Activated CD4-positive, alpha-beta T cell treated with anti-CD3 and anti-CD28 coated beads for 24 hours (primary cell): ENCODE measurements at regions not wholly inside any gene's neighbourhood (a gene's known extent, or its start where the extent isn't known, plus 50 kb on each side); places are given as distances from the start of the nearest gene placed in this dataset.

Experiments used
- DNase-seq, 2 donors: peaks; one replicate each; pipeline ENCODE4 v3.0.0-alpha.2; 2020; ENCODE audit warnings: low read depth in 2 of 2

DNA sequence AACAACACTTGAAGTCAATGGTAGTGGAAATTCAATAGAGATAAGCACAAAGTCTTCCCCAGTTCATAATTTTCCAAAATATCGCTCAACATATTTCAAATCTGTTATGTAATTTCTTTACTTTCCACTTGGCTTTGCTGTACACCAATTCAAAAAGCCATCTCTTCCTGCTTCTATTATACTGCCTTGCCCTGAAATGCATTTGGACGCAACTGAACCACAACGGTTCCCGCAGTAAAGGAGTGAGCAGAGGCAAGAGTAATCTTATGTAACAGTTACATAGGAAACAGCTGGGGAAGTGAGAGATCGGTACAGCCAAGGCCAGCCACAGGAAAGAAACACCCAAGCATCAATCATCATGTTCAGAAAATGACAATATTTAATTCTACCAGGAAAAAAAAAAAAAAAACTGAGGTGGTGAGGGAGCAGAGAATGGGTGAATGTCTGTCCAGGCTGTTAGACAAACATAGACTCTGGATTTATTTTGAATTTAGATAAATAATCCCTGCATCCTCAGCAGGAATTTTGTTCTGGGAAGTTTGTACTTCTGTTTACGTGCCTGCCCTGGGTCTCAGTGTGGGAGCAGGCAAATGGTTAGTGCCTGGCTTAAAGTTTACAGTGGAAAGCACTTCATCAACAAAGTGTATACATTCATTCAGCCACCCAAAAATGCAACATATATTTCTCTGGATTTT lies 392.2 kb downstream of the ETS1 start:
- peak in 1 of 2 donors; percentile 13 for DNase-seq

DNA sequence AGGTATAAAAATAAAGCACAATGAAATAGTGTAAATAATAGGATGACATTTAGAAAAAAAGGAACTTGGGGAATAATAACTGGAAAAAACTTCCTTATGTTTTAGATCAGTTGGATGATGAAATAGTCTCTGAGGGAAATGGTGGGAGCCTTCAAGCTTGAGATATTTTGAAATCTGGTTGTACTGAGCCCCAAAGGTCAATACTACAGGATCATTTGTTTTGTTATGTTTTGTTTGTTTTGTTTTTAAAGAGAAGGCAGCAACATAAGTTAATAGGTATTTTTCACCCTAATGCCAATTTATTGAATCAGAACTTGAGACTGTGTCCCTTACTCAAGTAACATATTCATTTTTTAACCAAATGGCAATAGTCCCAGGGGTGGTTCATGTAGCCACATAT lies 393.1 kb downstream of the ETS1 start:
- no peak for DNase-seq

DNA sequence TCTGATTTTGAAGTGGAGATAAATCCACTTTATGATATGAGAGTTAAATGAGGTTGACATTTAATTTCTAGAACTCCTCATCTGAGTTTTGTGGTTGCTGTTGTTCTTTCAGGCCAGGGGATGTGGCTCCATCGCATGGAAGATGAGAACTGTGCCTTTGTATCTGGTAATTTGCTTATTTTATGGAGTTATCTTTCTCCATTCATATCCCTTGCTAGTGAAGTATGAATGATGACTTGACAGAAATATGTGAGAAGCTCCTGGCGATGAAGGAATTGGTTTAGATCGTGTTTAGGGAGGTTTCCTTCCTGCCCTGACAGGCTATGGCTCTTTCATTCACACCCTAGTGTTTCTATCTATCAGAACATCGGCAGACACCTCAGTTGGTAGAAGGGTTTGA lies 393.7 kb downstream of the ETS1 start:
- no peak for DNase-seq

DNA sequence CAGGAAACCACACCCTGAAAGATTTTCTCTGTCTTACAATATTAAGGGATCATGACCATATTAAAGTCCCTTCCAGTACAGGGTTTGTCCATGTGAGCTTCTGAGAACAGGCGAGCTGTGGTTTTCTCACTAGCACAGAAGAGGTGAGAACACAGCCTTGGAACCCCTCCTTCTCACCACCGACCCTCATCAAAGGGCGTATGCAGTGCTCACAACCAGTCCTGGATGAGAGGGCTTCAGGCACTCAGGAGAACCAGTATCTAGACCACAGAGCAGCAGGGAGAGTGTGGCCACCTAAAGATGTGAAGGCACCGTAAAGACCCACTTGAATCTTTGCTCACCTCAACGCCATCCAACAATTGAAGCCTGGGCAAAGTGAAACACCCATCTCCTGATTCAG lies 397.0 kb downstream of the ETS1 start:
- DNase-seq: no peak

DNA sequence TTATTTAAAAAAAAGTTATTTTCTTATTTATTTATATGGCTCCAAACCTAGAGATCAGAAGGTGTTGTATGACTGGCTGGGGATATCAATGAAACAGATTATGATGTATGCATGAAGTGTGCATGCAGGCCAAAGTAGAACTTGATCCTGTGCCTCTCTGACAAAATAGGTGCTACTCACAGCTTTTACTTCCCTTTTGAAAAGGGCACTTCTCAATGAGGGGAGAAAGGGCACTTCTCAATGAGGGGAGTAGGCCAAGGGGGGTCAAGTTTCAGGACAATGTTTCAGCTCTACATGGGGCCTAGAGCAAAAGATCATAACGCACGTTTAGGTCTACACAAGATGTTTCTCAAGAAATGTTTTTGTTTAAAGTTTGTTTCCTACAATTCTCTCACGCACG lies 397.5 kb downstream of the ETS1 start:
- DNase-seq: no peak

DNA sequence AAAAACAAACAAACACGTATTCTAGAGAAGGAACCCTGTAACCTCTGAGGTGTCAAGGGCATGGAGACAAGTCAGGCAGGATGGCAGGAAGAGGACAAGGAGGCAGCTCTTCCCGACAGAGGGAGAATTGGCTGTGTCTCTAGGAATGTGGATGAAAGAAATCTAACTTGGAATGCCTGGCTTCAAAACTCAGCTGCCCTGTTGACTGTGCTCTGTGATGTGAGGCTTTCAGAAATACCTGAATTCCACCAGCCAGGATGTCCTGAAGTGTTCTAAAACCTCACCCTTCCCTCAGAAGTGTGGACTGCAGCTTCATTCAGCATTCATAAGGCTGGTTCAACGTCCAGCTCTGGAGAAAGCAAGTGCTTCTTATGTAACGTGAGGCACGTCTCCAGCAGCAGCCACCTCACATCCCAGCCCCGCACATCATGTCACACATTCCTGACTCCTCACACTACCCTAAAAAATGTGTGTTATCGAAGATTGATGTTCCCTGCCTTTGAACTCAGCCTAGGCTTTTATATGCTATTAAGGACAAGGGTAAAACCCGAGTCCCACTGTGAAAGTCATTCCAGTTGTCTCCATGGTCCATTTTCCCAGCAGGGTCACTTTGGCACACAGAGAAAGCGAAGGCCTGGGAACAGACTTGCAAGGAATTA lies 398.9 kb downstream of the ETS1 start:
- DNase-seq: no peak

DNA sequence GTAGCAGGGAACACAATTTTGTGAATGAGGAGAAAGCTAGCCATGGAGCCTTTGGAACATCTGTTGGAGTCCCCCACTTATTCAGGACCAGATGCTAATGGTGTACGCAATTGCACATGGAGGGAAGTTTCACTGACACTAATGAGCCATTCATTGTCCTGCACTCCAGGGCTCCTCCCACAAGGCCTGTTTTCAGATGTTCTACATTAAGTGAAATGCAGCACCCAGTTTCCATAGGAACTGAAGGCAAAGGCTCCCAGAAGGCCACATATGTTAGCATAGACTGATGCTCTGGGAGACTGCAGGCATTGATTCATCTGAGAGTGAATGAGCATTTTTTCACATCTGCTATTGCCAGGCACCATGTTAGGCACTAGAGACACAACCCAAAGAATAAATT lies 399.5 kb downstream of the ETS1 start:
- no peak for DNase-seq

DNA sequence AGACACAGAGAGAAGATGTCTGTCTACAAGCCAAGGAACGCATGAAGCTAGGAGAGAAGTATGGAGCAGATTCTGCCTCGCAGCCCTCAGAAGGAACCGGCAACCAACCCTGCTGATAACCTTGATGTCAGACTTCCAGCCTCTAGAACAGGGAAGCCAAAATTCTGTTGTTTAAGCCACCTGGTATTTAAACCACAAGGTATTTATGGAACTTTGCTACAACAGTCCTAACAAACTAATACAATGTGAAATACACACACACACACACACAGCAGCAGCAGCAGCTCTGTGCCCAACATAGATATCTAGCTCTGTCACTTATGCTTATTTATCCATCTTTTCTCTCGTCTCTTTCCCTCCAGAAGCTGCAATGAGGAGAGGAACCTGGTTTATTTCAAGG lies 400.0 kb downstream of the ETS1 start:
- DNase-seq: no peak

DNA sequence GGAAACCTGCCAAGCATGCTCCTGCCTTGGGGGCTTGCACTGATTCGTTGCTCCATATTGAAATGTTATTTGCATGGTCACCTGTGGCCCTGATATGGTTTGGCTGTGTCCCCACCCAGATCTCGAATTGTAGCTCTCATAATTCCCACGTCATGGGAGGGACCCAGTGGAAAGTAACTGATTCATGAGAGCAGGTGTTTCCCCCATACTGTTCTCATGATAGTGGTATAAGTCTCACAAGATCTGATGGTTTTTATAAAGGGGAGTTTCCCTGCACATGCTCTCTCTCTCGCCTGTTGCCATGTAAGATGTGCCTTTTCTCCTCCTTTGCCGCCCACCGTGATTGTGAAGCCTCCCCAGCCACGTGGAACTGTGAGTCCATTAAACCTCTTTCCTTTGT lies 402.4 kb downstream of the ETS1 start:
- no peak for DNase-seq

DNA sequence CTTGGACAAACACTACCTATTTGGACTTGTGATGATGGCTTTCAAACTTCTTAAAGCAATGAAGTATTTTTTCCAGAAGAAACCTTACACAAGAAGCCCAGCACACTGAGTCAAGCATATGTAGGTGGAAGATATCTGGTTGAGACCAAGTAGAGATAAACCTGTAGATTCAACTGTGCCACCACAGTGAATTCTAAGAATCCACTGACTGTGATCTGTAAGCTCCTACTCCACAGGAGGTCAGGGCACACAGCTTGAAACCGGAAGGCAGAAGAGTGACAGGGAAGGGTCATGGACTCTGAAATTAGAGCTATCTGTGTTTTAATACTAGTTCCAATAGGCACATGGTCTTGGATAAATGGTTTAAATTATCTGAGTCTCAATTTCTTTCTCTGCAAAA lies 404.5 kb downstream of the ETS1 start:
- no peak for DNase-seq

DNA sequence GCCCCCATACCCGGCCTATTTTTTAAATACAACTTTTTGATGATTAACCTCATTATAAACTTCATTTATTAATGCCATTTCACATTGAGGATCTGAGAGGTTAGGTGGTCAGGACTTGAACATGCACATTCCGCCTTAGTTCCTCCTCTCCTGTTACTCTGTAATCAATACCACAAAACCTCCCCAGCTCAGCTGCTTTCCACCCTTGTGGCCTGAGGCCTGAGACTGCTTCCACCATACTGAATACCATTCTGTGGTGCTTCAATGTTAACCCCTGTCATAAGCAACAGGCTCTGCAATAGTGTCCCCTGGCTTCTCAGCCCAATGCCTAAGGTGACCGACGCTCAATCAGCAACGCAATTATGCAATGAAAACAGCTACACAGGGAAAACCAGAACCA lies 405.4 kb downstream of the ETS1 start:
- DNase-seq: no peak

DNA sequence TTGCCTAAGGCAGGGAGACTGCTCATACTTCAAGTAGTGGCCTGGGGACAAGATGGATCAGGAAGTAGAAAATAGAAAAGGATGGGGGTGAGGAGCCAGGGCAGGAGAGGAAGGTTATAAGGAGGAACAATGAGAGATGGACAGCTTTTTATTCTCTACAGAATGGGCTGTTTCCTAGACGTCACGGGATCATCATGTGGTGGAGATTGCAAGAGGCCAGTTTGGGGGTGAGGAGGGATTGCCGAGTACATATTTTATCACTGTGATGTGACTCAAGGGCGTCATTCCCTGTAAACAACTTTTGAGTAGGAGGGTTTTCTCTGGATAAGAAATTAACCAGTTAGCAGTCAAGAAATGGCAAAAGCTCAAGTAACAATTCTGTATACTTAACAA lies 406.3 kb downstream of the ETS1 start:
- DNase-seq: no peak

DNA sequence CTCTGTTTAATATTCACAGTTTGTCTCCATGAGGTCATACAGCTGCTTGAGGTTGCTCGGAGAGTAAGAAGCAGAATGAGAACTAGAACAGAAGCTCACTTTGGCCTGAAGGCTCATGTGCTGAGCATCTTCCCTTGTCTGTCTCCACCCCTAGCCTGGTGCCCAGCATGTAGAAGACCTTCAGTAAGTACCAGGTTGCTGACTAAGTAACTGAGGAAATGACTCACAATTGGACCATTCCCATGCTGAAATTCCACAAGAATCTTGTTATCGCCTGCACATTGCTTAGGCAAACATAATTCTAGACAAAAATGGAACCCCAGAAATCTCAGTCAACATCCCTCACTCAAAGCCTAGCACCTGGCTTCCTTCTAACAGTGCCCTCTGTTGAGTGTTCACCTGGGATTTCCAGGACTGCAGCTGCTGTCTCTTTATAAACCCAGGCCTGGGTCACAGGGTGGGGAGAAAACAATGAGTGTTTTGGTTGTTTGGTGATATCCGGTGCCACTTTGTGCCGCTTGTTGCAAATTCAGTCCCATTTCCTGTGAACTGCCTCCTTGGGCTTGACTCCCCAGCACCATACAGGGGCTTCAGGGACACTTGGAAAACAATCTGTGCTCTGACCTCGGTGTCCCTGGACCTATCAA lies 406.8 kb downstream of the ETS1 start:
- no peak for DNase-seq

DNA sequence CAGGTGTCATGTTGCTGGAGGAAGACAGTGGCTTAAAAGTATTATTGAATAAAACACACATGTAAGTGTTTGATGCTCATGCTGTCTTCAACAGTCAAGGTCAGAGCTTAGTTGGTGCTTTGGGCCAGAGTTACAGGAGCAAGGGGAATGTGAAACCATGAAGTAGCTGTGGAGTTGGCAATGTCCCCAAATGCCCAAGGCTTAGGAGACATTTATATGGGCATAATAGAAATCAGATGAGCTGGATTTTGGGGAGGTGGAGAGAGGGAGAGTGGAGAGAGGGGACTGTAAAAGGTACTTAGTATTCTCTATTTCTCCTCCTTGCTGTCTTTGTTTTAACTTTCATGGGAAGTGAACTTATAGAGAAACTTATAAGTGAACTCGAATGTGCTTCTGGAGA lies 407.8 kb downstream of the ETS1 start:
- no peak for DNase-seq

DNA sequence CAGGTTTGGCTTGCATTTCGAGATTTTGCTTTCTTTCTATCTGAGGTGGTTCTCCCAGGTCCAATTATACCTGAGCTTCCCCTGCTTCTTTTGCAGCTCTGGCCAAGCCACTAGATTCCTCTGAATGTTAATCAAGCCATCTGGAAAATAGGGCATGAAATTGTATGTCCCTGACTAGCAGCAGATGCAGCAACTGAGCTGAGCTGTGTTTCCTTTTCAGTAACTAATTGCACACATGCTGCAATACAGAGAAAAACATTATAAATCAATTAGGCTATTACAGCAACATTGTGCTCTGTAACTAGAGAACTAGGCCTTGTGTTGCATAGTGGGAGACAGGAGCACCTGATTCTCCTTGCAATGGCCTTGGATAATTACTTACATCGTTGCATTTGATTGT lies 408.3 kb downstream of the ETS1 start:
- no peak for DNase-seq

DNA sequence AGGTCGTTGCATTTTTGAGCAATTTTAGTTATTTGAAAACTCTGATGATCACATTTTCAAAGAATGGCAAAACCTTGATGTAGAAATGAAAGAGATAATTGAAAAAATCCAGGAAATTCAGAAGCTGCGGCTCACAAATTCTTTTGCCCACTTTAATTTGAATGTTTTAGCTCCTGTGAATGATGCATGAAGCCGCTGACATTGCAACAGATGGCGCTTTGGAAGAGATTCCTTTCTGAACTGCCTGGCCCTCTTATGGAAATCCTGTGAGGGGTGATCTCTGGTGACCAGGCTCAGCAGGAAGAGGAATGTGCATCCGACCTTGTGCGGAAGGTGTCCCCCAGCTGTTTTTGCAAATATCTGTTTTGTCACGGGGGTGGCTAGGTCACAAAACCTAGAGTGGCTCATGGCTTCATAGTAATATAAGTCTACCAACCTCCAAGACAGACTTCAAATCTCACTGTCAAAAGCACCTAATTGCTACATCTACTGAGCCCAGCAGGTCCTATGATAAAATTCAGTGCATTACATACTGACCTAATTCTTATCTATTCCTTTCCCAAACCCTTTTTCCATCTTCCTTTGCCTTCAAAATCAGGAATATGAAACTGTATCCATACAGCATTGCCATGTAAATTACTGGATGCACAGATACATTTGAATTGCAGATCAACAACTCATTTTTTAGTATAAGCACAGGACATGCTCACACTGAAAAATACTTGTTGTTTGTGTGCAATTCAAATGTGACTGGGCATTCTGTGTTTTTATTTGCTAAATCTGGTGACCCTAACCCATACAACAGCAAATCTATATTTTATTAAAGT lies 412.7 kb downstream of the ETS1 start:
- DNase-seq: no peak

DNA sequence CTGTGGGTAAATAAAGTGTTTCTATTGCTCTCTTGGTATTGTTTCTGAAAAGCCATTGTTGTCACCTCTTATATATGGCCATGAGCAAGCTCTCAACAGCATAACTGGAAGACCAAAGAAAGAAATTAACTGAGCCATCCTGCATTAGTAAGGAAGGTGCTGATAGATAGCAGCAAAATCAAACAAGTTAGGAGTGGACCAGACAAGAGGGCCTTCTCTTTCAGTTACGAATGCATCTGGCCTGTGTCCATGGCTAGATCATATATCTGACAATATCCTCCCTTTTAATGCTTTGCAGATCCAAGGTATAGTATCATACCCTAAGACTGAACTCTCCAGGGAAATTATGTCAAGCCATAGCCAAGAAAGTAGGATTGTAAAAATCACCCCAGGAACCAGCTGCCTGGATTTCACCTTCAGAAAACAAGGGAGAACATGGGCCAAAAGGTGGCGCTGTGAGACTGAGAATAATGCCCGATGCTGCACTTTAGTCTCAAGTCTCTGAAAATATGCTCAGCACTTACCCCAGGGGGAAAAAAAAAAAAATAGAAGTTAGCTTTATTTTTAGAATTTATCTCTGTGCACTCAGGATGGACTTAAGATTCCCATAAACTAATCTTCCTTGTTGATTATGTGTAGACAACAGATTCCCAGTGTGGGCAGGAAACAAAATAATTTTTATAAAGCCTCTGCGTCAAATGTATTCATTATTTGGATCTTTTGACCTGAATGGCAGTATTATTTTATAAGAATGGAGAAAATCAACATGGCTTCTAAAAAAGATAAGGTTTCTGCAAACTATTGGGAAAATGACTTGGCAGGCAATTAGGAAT lies 415.1 kb downstream of the ETS1 start:
- peak; percentile 81 to 90 for DNase-seq

DNA sequence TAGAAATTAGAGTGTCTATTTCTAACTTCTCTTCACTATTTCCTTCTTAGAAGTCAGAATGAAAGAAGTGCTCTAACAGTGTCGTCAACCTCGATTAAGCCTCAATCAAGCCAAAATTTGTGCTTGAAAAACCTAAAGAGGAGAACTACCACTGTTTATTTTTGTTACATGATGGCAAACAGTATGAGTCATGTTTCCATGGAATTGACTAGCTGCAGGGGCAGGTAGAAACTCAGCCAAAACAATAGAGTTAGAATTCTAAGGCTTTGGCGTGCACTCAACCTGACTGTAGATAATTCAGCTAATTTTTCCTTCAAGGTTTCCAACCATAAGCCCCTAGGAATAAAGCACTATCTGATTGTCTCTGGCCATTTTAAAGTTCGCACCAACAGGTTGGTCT lies 415.9 kb downstream of the ETS1 start:
- no peak for DNase-seq

DNA sequence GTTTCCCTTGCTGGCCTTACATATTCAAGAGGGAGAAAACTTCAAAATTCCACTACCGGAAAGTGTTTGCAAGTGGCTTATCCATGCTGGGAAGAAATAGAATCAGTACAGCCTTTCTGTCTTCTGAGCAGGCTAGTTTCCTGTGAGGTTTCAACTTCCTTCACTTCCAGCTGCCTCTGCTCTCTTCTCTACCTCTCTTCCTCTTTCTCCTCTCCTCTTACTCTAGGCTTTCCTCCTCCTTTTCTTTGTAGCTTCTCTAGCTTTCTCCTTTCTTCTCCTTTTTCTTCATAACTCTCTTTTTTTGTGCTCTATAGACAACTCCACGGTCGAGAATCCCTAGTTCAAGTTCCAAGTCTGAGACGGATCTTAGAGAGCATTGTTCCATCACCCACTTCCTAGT lies 421.8 kb downstream of the ETS1 start:
- no peak for DNase-seq

DNA sequence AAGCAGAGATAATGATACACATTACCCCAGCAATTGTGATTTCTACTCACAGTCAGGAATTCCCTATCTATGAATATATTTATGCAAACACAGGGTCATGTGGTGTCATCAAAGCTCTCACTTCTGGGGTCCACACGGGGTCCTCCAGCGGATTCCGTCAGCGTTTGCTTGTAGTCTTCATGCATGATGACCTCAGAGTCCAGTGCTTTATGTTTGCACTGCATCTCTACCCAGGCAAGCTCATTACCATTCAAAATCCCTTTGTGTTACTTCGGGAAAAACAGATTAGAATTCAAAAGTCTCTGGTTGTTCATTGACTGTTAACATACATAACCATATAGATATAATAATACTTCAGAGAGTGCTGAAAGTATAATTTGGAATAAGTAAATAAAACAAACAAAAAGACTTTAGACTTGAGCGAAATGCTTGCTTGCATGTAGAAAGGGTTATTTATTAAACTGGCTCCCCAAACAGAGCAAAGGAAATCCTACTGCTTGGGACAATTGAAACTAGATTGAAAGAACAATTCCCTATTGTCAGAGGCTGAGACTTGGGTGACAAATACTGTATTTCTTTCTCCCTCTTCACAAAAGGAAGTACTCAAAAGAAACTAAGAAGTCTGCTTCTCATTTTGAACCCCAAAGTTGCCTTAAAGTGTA lies 423.1 kb downstream of the ETS1 start:
- DNase-seq: no peak

DNA sequence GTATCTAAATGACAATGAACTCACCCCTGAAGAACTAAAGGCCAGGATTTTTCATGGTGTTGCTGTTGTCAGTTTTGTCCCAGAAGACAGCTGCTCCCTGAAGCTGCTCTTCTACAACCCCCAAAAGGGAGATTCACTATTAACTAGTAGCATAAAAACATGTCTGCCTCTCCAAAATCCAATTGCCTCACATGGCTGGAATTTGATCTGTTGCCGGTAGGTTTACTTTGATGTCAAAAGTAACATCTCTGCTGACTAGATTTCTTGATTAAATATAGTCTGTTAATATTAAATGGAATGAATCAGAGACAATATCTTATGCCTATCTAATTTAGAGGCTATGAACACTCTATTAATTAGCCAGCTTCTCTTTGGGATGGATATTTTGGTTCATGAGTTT lies 425.4 kb downstream of the ETS1 start:
- DNase-seq: no peak
